ENCODE measurements at regions not wholly inside any gene's neighbourhood (a gene's known extent, or its start where the extent isn't known, plus 50 kb on each side); places are given as distances from the start of the nearest gene placed in this dataset.

DNA sequence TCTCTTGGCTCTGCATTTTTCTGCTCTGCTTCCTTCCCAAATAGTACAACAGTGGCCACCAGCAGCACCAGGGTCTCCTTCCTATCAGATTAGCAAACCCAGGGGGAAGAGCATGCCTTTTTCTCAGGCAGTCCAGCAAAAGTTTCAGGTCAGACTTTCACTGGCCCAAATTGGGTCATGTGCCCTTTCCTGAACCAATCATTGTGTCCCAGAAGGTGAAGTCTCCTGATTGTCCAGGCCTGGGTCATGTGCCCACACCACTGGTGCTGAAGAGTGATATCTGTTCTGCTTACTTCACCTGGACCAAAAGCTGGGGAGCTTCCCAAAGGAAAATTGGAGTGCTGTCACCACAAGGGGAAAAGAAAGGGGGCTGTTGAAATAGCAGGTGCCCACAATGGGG is 64.1 kb upstream of the ALX4 start:
- Histone ChIP-seq H3K9me3 (replicated peaks; ENCODE audit: control insufficient read depth, low read depth, low read length) (peaks cover 3% of the 10 kb centered on the region), H3K27ac (ENCODE audit: low read length) (no peak overlapping the region), H3K27me3 (ENCODE audit: control insufficient read depth, insufficient read depth, low read length) (no peaks in the 10 kb centered on the region), H3K4me3 (ENCODE audit: low read length) (no peak overlapping the region), H3K36me3 (ENCODE audit: control insufficient read depth, insufficient read depth, low read length) (no peaks in the 10 kb centered on the region), H3K4me1 (ENCODE audit: control insufficient read depth, insufficient read depth, low read length) (no peaks in the 10 kb centered on the region)
- no peak for DNase-seq

DNA sequence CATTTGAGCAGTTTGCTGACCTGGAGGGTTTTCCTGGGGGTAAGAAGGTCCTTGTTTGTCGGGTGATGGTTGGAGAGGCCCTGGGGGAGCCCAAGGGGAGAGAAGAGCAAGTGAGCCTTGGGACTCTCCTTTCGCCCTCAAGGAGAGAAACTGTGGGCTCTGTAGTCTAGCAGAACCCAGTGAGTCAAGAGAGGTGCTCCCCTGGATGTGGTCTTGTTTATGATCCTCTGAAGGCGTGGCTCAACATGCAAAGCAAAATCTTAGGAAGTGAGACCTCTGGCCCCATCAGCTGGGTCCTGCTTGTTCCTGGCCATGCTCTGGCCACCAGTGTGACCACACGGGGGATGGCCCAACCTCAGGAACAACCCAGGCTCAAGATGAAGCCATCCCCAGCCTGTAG is 66.5 kb upstream of the ALX4 start:
- no peaks in the 10 kb centered on the region for H3K4me1 ChIP-seq (ENCODE audit: control insufficient read depth, insufficient read depth, low read length)
- H3K4me3 ChIP-seq (ENCODE audit: low read length) = no peak overlapping the region
- no peaks in the 10 kb centered on the region for H3K36me3 ChIP-seq (ENCODE audit: control insufficient read depth, insufficient read depth, low read length)
- peaks cover 7% of the 10 kb centered on the region for H3K27me3 ChIP-seq (ENCODE audit: control insufficient read depth, insufficient read depth, low read length)
- no peak overlapping the region for H3K27ac ChIP-seq (ENCODE audit: low read length)
- H3K9me3 ChIP-seq (replicated peaks; ENCODE audit: control insufficient read depth, low read depth, low read length) = peaks cover 3% of the 10 kb centered on the region
- WGBS (ENCODE audit: insufficient coverage) = 82% methylated on average over 4 of the region's 4 CpGs
- no peak for DNase-seq

DNA sequence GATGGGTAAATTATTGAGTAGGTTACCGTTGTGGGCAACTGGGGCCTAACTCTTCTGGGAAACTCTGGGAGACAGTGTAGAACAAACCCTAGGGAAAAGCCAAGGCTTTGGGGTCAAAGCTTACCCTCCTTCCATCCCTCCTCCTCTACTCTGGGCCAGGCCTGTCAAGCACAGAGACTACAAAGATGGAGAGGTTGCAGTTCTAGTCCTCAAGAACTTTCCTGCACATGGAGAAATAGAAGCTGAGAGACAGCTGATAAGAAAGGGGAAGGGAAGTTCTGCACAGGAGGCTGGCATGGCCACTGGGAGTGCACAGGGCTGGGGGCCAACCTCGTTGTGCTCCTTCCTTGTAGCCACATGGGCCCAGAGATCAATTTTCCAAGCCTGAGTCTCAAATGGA is 67.2 kb upstream of the ALX4 start:
- Histone ChIP-seq H3K27ac (ENCODE audit: low read length) (no peak overlapping the region), H3K4me3 (ENCODE audit: low read length) (no peak overlapping the region), H3K9me3 (replicated peaks; ENCODE audit: control insufficient read depth, low read depth, low read length) (peaks cover 3% of the 10 kb centered on the region), H3K36me3 (ENCODE audit: control insufficient read depth, insufficient read depth, low read length) (no peaks in the 10 kb centered on the region), H3K4me1 (ENCODE audit: control insufficient read depth, insufficient read depth, low read length) (peaks cover 1% of the 10 kb centered on the region), H3K27me3 (ENCODE audit: control insufficient read depth, insufficient read depth, low read length) (peaks cover 10% of the 10 kb centered on the region)
- DNase-seq = no peak
- no CpG with 5 or more reads among the region's 2 CpGs for WGBS (ENCODE audit: insufficient coverage)

DNA sequence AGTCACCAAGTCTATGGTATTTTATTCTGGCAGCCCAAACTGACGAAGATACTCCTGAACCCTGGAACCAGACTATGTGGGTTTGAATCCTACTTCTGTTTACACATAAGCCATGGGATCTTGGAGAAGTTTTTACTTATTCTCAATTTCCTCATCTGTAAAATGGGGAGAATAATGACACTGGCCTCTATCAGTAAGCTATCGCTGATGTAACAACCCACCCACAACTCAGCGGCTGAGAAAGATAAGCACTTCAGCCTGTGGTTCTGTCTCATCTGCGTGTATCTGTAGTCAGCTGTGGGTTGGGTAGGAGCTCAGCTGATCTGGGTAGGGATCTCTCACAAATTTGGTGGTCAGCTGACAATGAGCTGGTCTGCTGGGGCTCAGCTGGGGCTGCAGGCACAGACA is 68.0 kb upstream of the ALX4 start:
- H3K27ac ChIP-seq (ENCODE audit: low read length) = no peak overlapping the region
- no peak overlapping the region for H3K4me3 ChIP-seq (ENCODE audit: low read length)
- WGBS (ENCODE audit: insufficient coverage) = 71% methylated on average over 1 of the region's 4 CpGs
- peaks cover 15% of the 10 kb centered on the region for H3K27me3 ChIP-seq (ENCODE audit: control insufficient read depth, insufficient read depth, low read length)
- H3K4me1 ChIP-seq (ENCODE audit: control insufficient read depth, insufficient read depth, low read length) = peaks cover 6% of the 10 kb centered on the region
- no peaks in the 10 kb centered on the region for H3K36me3 ChIP-seq (ENCODE audit: control insufficient read depth, insufficient read depth, low read length)
- peaks cover 3% of the 10 kb centered on the region for H3K9me3 ChIP-seq (replicated peaks; ENCODE audit: control insufficient read depth, low read depth, low read length)
- no peak for DNase-seq

- Histone ChIP-seq H3K4me3 (ENCODE audit: low read length) (no peak overlapping the region), H3K27me3 (ENCODE audit: control insufficient read depth, insufficient read depth, low read length) (peaks cover 17% of the 10 kb centered on the region), H3K9me3 (replicated peaks; ENCODE audit: control insufficient read depth, low read depth, low read length) (peaks cover 3% of the 10 kb centered on the region), H3K27ac (ENCODE audit: low read length) (no peak overlapping the region), H3K36me3 (ENCODE audit: control insufficient read depth, insufficient read depth, low read length) (no peaks in the 10 kb centered on the region), H3K4me1 (ENCODE audit: control insufficient read depth, insufficient read depth, low read length) (peaks cover 6% of the 10 kb centered on the region)
- WGBS (ENCODE audit: insufficient coverage) = 83% methylated on average over 7 of the region's 11 CpGs
- DNase-seq = no peak
Measured at GRCh38 chr11:44379141-44380008, 69.4 kb upstream of the ALX4 start.

DNA sequence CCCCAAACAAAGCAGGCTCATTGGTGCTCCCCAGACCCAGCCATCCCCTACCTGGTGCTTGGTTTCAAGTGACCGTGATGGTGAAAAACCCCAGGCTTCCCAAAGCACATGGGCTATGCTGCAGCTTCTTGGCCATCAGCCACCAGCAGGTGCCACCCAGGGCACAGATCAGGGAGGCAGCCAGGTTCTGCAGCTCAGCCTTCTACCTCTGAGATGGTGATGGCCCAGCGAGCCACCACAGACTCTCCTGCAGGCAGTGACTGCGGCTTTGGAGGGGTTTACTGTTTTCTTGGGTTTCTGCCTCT is 70.0 kb upstream of the ALX4 start:
- Histone ChIP-seq H3K4me1 (ENCODE audit: control insufficient read depth, insufficient read depth, low read length) (peaks cover 6% of the 10 kb centered on the region), H3K36me3 (ENCODE audit: control insufficient read depth, insufficient read depth, low read length) (no peaks in the 10 kb centered on the region), H3K9me3 (replicated peaks; ENCODE audit: control insufficient read depth, low read depth, low read length) (peaks cover 3% of the 10 kb centered on the region), H3K4me3 (ENCODE audit: low read length) (no peak overlapping the region), H3K27ac (ENCODE audit: low read length) (no peak overlapping the region), H3K27me3 (ENCODE audit: control insufficient read depth, insufficient read depth, low read length) (peaks cover 20% of the 10 kb centered on the region)
- no peak for DNase-seq
- WGBS (ENCODE audit: insufficient coverage) = 77% methylated on average over 3 of the region's 3 CpGs

- H3K27ac ChIP-seq (ENCODE audit: low read length) = no peak overlapping the region
- H3K27me3 ChIP-seq (ENCODE audit: control insufficient read depth, insufficient read depth, low read length) = peaks cover 20% of the 10 kb centered on the region
- H3K4me3 ChIP-seq (ENCODE audit: low read length) = no peak overlapping the region
- 84% methylated on average over 7 of the region's 7 CpGs for WGBS (ENCODE audit: insufficient coverage)
- H3K9me3 ChIP-seq (replicated peaks; ENCODE audit: control insufficient read depth, low read depth, low read length) = peaks cover 3% of the 10 kb centered on the region
- no peaks in the 10 kb centered on the region for H3K36me3 ChIP-seq (ENCODE audit: control insufficient read depth, insufficient read depth, low read length)
- H3K4me1 ChIP-seq (ENCODE audit: control insufficient read depth, insufficient read depth, low read length) = peaks cover 6% of the 10 kb centered on the region
- DNase-seq = no peak
Measured at GRCh38 chr11:44380820-44381219, 70.9 kb upstream of the ALX4 start.

GRCh38 chr11:44381261-44381660 is 71.3 kb upstream of the ALX4 start:
- 82% methylated on average over 6 of the region's 6 CpGs for WGBS (ENCODE audit: insufficient coverage)

DNA sequence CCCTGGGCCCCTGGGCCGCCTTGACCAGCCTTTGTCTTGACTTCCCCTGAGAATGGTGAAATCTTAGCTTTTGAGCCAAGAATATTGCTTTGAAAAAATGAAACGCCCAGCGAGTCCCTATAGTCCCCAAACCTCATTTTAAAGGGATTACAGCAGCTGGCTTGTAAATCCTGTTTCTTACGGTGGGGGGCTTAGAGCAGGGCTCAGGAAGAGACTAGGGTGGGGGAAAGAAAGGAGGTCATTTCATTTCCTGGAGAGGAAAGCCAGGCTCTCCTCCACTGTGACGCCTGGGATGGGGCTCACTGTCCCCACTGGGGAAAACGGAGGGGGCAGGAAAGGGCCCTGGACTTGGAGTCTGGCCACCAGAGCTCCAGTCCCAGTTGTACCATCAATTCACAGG is 72.2 kb upstream of the ALX4 start:
- H3K36me3 ChIP-seq (ENCODE audit: control insufficient read depth, insufficient read depth, low read length) = no peaks in the 10 kb centered on the region
- H3K27ac ChIP-seq (ENCODE audit: low read length) = no peak overlapping the region
- no peak overlapping the region for H3K4me3 ChIP-seq (ENCODE audit: low read length)
- WGBS (ENCODE audit: insufficient coverage) = 13% methylated on average over 3 of the region's 6 CpGs
- H3K27me3 ChIP-seq (ENCODE audit: control insufficient read depth, insufficient read depth, low read length) = peaks cover 20% of the 10 kb centered on the region
- H3K9me3 ChIP-seq (replicated peaks; ENCODE audit: control insufficient read depth, low read depth, low read length) = peaks cover 3% of the 10 kb centered on the region
- peaks cover 6% of the 10 kb centered on the region for H3K4me1 ChIP-seq (ENCODE audit: control insufficient read depth, insufficient read depth, low read length)
- no peak for DNase-seq

More at GRCh38 chr11:44381261-44381660, 71.3 kb upstream of the ALX4 start:
- peaks cover 6% of the 10 kb centered on the region for H3K4me1 ChIP-seq (ENCODE audit: control insufficient read depth, insufficient read depth, low read length)
- H3K27me3 ChIP-seq (ENCODE audit: control insufficient read depth, insufficient read depth, low read length) = peaks cover 20% of the 10 kb centered on the region
- no peak overlapping the region for H3K27ac ChIP-seq (ENCODE audit: low read length)
- H3K9me3 ChIP-seq (replicated peaks; ENCODE audit: control insufficient read depth, low read depth, low read length) = peaks cover 3% of the 10 kb centered on the region
- H3K36me3 ChIP-seq (ENCODE audit: control insufficient read depth, insufficient read depth, low read length) = no peaks in the 10 kb centered on the region
- H3K4me3 ChIP-seq (ENCODE audit: low read length) = no peak overlapping the region
- no peak for DNase-seq

DNA sequence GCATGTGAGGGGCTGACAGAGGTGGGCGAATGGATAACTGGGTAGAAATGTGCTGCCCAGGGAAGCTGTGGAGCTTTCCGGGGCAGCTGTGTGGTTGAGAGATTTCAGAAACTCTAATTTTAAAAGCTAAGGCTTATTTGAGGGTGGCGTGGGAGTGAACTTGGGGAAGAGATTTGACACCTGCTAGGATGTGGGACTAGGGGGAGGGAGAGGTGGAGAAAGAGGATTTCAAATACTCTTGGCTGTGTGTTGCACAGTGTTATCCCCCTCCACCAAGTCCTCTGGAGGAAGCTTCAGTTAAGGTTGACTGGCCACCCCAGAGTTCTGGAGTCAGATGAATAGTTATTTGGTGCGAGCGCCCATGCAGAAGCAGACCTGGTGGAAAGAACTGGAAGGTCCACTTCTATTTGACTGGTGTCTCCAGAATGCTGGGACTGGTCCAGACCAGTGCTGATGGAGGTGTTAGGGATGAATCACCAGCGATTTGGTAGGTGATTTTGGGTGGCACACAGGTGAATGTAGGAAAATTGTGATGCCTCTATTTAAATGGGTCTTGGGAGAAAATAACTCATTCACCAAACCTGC is 72.8 kb upstream of the ALX4 start:
- no peak for DNase-seq
- WGBS (ENCODE audit: insufficient coverage) = 59% methylated on average over 5 of the region's 6 CpGs

More for the DNA sequence above, 72.8 kb upstream of the ALX4 start:
- H3K27me3 ChIP-seq (ENCODE audit: control insufficient read depth, insufficient read depth, low read length) = peaks cover 20% of the 10 kb centered on the region
- H3K27ac ChIP-seq (ENCODE audit: low read length) = no peak overlapping the region
- H3K4me1 ChIP-seq (ENCODE audit: control insufficient read depth, insufficient read depth, low read length) = peaks cover 6% of the 10 kb centered on the region
- no peak overlapping the region for H3K4me3 ChIP-seq (ENCODE audit: low read length)
- no peaks in the 10 kb centered on the region for H3K36me3 ChIP-seq (ENCODE audit: control insufficient read depth, insufficient read depth, low read length)
- H3K9me3 ChIP-seq (replicated peaks; ENCODE audit: control insufficient read depth, low read depth, low read length) = peaks cover under 1% of the 10 kb centered on the region

All from muscle of leg (tissue), 3 donors.